Neural progenitor cell (in vitro differentiated cells): ENCODE measurements at regions not wholly inside any gene's neighbourhood (a gene's known extent, or its start where the extent isn't known, plus 50 kb on each side); places are given as distances from the start of the nearest gene placed in this dataset.

Experiments
- EZH2 ChIP-seq: fragments of 200-600 bp; sonication (generic); IDR thresholded peaks from 2 replicates; pipeline ENCODE4 v1.6.1; 2017; ENCODE audit warnings: antibody characterized with exemption, mild to moderate bottlenecking, moderate library complexity
- EZH2phosphoT487 ChIP-seq: fragments of 200-600 bp; sonication (generic); IDR thresholded peaks from 2 replicates; pipeline ENCODE4 v1.6.1; 2017; ENCODE audit warnings: antibody characterized with exemption
- TF ChIP-seq, protein P1 (sequence below): fragments of 200-600 bp; sonication (generic); IDR thresholded peaks from 2 replicates; pipeline ENCODE4 v1.5.1; 2017; ENCODE audit warnings: antibody characterized with exemption, mild to moderate bottlenecking

DNA sequence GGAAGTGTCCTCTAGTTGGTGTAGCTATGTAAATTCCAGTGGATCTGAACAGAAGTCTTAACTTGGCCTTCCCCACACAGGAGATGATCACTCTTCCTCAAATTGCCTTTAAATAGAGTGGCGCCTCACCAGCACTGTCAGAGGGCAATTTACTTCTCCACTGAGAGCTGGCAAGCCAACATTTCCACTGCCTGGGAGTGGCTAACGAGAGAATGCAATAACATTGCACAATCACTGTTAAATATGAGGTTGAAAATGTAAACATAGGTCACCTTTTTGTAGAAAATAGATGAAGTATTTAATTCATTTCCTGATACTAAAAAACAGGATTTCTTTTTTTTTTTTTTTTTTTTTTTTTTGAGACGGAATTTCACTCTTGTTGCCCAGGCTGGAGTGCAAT lies 55.4 kb upstream of the UBL3 start:
- TF ChIP-seq EZH2 (no peak), EZH2phosphoT487 (no peak)
- TF ChIP-seq, protein P1, sequence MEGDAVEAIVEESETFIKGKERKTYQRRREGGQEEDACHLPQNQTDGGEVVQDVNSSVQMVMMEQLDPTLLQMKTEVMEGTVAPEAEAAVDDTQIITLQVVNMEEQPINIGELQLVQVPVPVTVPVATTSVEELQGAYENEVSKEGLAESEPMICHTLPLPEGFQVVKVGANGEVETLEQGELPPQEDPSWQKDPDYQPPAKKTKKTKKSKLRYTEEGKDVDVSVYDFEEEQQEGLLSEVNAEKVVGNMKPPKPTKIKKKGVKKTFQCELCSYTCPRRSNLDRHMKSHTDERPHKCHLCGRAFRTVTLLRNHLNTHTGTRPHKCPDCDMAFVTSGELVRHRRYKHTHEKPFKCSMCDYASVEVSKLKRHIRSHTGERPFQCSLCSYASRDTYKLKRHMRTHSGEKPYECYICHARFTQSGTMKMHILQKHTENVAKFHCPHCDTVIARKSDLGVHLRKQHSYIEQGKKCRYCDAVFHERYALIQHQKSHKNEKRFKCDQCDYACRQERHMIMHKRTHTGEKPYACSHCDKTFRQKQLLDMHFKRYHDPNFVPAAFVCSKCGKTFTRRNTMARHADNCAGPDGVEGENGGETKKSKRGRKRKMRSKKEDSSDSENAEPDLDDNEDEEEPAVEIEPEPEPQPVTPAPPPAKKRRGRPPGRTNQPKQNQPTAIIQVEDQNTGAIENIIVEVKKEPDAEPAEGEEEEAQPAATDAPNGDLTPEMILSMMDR = no peak
